GM19328 (cell line): ENCODE measurements at regions not wholly inside any gene's neighbourhood (a gene's known extent, or its start where the extent isn't known, plus 50 kb on each side); places are given as distances from the start of the nearest gene placed in this dataset.

Experiments used
- ATAC-seq: cut with Tn5 transposase; IDR thresholded peaks from one replicate; pipeline ENCODE4 v1.9.1; 2021; ENCODE audit warnings: mild to moderate bottlenecking, moderate library complexity; ENCODE audit not compliant: unreplicated experiment

- ATAC-seq = no peak
These were observed 224.5 kb upstream of the PGRMC2 start for GRCh38 chr4:128512161-128512560.

- no peak for ATAC-seq
These were observed 223.2 kb upstream of the PGRMC2 start for GRCh38 chr4:128510850-128511249.

- ATAC-seq = no peak
These were observed 215.4 kb upstream of the PGRMC2 start for GRCh38 chr4:128502818-128503527.

- ATAC-seq = no peak
These were observed 213.6 kb upstream of the PGRMC2 start for GRCh38 chr4:128501239-128501638.

- ATAC-seq = no peak
These were observed 200.6 kb upstream of the PGRMC2 start for GRCh38 chr4:128488055-128488705.

GRCh38 chr4:128484896-128485295 lies 197.3 kb upstream of the PGRMC2 start:
- ATAC-seq = no peak

GRCh38 chr4:128483816-128484215 lies 196.2 kb upstream of the PGRMC2 start:
- ATAC-seq = no peak

GRCh38 chr4:128483041-128483440 lies 195.4 kb upstream of the PGRMC2 start:
- ATAC-seq = no peak

GRCh38 chr4:128481752-128482480 lies 194.3 kb upstream of the PGRMC2 start:
- no peak for ATAC-seq

GRCh38 chr4:128480945-128481344 lies 193.3 kb upstream of the PGRMC2 start:
- ATAC-seq = no peak

GRCh38 chr4:128477540-128477939 lies 189.9 kb upstream of the PGRMC2 start:
- no peak for ATAC-seq

GRCh38 chr4:128475597-128475996 lies 188.0 kb upstream of the PGRMC2 start:
- no peak for ATAC-seq

GRCh38 chr4:128471576-128471975 lies 184.0 kb upstream of the PGRMC2 start:
- ATAC-seq = no peak

- ATAC-seq = no peak
These were observed 183.0 kb upstream of the PGRMC2 start for GRCh38 chr4:128470492-128471053.

- no peak for ATAC-seq
These were observed 180.7 kb upstream of the PGRMC2 start for GRCh38 chr4:128468123-128468989.

GRCh38 chr4:128465523-128465922 lies 177.9 kb upstream of the PGRMC2 start:
- ATAC-seq = no peak

- ATAC-seq = no peak
These were observed 175.4 kb upstream of the PGRMC2 start for GRCh38 chr4:128463006-128463405.

GRCh38 chr4:128462103-128462783 lies 174.6 kb upstream of the PGRMC2 start:
- ATAC-seq = no peak

GRCh38 chr4:128461291-128462102 lies 173.9 kb upstream of the PGRMC2 start:
- ATAC-seq = no peak
